GM10266 (cell line): ENCODE measurements at regions not wholly inside any gene's neighbourhood (a gene's known extent, or its start where the extent isn't known, plus 50 kb on each side); places are given as distances from the start of the nearest gene placed in this dataset.

Experiments used
- DNase-seq: peaks from one replicate; pipeline ENCODE4 v3.0.0; 2012; ENCODE audit errors: extremely low spot score
- CTCF ChIP-seq: IDR thresholded peaks from 2 replicates; pipeline ENCODE4 v1.5.1; 2012; ENCODE audit warnings: mild to moderate bottlenecking, low read depth; ENCODE audit not compliant: control insufficient read depth, insufficient read depth; ENCODE audit errors: missing control alignments

GRCh38 chr12:89073659-89074058, 278.6 kb downstream of the DUSP6 start:
- no peak for TF ChIP-seq CTCF
- no peak for DNase-seq

GRCh38 chr12:89073027-89073398, 279.3 kb downstream of the DUSP6 start:
- no peak for DNase-seq

GRCh38 chr12:89072294-89073026, 279.8 kb downstream of the DUSP6 start:
- TF ChIP-seq CTCF = no peak
- DNase-seq = no peak

More at GRCh38 chr12:89073027-89073398, 279.3 kb downstream of the DUSP6 start:
- TF ChIP-seq CTCF = no peak

GRCh38 chr12:89070603-89071002, 281.7 kb downstream of the DUSP6 start:
- no peak for TF ChIP-seq CTCF
- DNase-seq = no peak

- TF ChIP-seq CTCF = no peak
- DNase-seq = no peak
These were observed 282.9 kb downstream of the DUSP6 start for GRCh38 chr12:89069431-89069830.

- no peak for TF ChIP-seq CTCF
- no peak for DNase-seq
These were observed 284.7 kb downstream of the DUSP6 start for GRCh38 chr12:89067421-89068187.

- no peak for TF ChIP-seq CTCF
- DNase-seq = no peak
These were observed 287.5 kb downstream of the DUSP6 start for GRCh38 chr12:89064780-89065179.
